Right lobe of liver (tissue), 4 donors: ENCODE measurements at regions not wholly inside any gene's neighbourhood (a gene's known extent, or its start where the extent isn't known, plus 50 kb on each side); places are given as distances from the start of the nearest gene placed in this dataset.

Experiments used
- POLR2A ChIP-seq: fragments of 450-650 bp; IDR thresholded peaks from one replicate; pipeline ENCODE4 v1.6.1; 2017; ENCODE audit warnings: antibody characterized with exemption, mild to moderate bottlenecking
- TF ChIP-seq, protein P1 (sequence below), 4 donors: fragments of 200-600 bp in 3 of 4; fragments of 450-650 bp in 1 of 4; IDR thresholded peaks; one replicate each; pipeline versions ENCODE4 v1.5.1 to v1.8.0; 2016 to 2022; ENCODE audit warnings: antibody characterized with exemption in 4 of 4, mild to moderate bottlenecking in 2 of 4
- donor health status: DM: no; HTN: no; CAD: no.
- donor health status: DM: no; HTN: no; CAD: no.
- donor health status: DM: no; HTN: yes; CAD: no.

DNA sequence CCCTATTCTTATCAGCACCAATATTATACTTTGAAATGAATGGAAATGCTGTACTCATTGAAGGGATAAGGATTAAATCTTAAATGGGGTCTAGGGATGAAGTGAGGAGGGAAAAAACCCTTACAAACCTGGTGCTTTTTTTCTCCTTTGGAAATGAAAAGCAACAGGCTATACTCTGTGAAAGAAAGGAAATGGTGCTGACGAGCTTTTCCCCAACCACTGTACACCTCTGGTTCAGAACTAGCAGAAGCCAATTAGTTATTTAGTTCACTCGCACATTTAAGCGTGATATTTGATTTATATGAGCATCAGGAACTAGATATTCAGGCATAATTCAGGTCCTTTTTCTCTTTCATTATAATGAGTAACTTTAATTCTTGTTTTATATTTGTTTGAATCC is 74.5 kb upstream of the S1PR1 start:
- TF ChIP-seq, protein P1, sequence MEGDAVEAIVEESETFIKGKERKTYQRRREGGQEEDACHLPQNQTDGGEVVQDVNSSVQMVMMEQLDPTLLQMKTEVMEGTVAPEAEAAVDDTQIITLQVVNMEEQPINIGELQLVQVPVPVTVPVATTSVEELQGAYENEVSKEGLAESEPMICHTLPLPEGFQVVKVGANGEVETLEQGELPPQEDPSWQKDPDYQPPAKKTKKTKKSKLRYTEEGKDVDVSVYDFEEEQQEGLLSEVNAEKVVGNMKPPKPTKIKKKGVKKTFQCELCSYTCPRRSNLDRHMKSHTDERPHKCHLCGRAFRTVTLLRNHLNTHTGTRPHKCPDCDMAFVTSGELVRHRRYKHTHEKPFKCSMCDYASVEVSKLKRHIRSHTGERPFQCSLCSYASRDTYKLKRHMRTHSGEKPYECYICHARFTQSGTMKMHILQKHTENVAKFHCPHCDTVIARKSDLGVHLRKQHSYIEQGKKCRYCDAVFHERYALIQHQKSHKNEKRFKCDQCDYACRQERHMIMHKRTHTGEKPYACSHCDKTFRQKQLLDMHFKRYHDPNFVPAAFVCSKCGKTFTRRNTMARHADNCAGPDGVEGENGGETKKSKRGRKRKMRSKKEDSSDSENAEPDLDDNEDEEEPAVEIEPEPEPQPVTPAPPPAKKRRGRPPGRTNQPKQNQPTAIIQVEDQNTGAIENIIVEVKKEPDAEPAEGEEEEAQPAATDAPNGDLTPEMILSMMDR (IDR thresholded peaks at IDR 0.05) = no peak
- no peak for TF ChIP-seq POLR2A
